ENCODE measurements at regions not wholly inside any gene's neighbourhood (a gene's known extent, or its start where the extent isn't known, plus 50 kb on each side); places are given as distances from the start of the nearest gene placed in this dataset.
"Not testable (repeated sequence)": the region's sequence is repeated elsewhere in the genome, so short reads cannot be mapped to it uniquely, and the experiment has no call there.

- POLR2A ChIA-PET (ENCODE audit: unreplicated experiment) = no interaction called here
- Histone ChIP-seq H3K27ac (ENCODE audit: low read length) (no peak overlapping the region), H3K9ac (ENCODE audit: low read length) (no peak overlapping the region), H3K9me2 (replicated peaks; ENCODE audit: low read length) (no peaks in the 10 kb centered on the region), H3F3A (ENCODE audit: low read length, unreplicated experiment) (no peaks in the 10 kb centered on the region), H3K79me2 (ENCODE audit: low read length) (no peaks in the 10 kb centered on the region), H3K4me1 (ENCODE audit: insufficient read depth, low read length) (no peaks in the 10 kb centered on the region), H3K9me3 (ENCODE audit: low read length) (peaks cover 11% of the 10 kb centered on the region; the same call in 1 of the 2 replicates), H2AFZ (ENCODE audit: low read length) (no peak overlapping the region), H3K27me3 (ENCODE audit: low read length) (no peaks in the 10 kb centered on the region), H4K20me1 (ENCODE audit: low read length) (no peaks in the 10 kb centered on the region), H3K36me3 (ENCODE audit: low read depth, low read length) (peaks cover 3% of the 10 kb centered on the region; the same call in 1 of the 2 replicates), H3K4me3 (ENCODE audit: low read length) (no peak overlapping the region), H3K4me2 (ENCODE audit: low read length) (no peak overlapping the region)
- ATAC-seq (no peak), DNase-seq (no peak)
- CTCF ChIA-PET = no interaction called here
- BruUV-seq (replicated peaks) = no TSS peak
- no peak for TF ChIP-seq CTCF (conservative IDR thresholded peaks at IDR 0.05; ENCODE audit: low read depth, low read length)
- no peak for TF ChIP-seq EZH2 (IDR thresholded peaks at IDR 0.05; ENCODE audit: low read length, unreplicated experiment)
- no peak for TF ChIP-seq EZH2phosphoT487 (IDR thresholded peaks at IDR 0.05; ENCODE audit: borderline replicate concordance, low read length)
- intact Hi-C loops (cut with micrococcal nuclease) = no loop called here
Measured at GRCh38 chr3:177459401-177459800, 262.1 kb upstream of the TBL1XR1 start.

DNA sequence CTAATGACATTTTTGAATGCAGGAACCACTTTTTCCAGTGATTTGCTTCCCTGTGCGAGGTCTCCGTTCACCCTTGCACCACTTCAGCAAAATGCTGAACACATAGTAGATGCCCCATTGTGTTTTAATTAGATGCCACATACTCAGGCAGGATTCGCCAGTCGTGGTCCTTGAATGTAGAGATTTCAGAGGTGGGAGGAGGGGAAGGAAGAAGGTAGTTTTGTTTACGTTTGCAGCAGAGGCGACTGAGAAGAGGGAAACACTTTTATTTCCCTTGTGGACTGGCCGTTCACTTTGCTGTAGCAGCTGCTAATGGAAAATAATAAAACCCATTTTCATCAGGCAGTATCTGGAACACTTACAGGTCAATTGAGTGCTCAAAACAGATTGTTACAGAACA lies 262.8 kb upstream of the TBL1XR1 start:
- Histone ChIP-seq H3K36me3 (ENCODE audit: low read depth, low read length) (peaks cover 3% of the 10 kb centered on the region; the same call in 1 of the 2 replicates), H3K9ac (ENCODE audit: low read length) (no peak overlapping the region), H3K4me3 (ENCODE audit: low read length) (no peak overlapping the region), H3F3A (ENCODE audit: low read length, unreplicated experiment) (no peaks in the 10 kb centered on the region), H3K27me3 (ENCODE audit: low read length) (no peaks in the 10 kb centered on the region), H4K20me1 (ENCODE audit: low read length) (no peaks in the 10 kb centered on the region), H3K4me2 (ENCODE audit: low read length) (no peak overlapping the region), H3K79me2 (ENCODE audit: low read length) (no peaks in the 10 kb centered on the region), H3K9me3 (ENCODE audit: low read length) (peaks cover 11% of the 10 kb centered on the region; the same call in 1 of the 2 replicates), H2AFZ (ENCODE audit: low read length) (no peak overlapping the region), H3K4me1 (ENCODE audit: insufficient read depth, low read length) (no peaks in the 10 kb centered on the region), H3K9me2 (replicated peaks; ENCODE audit: low read length) (no peaks in the 10 kb centered on the region), H3K27ac (ENCODE audit: low read length) (no peak overlapping the region)
- BruUV-seq (replicated peaks) = no TSS peak
- DNase-seq = no peak
- CTCF ChIA-PET = no interaction called here
- POLR2A ChIA-PET (ENCODE audit: unreplicated experiment) = no interaction called here
- no peak for TF ChIP-seq EZH2phosphoT487 (IDR thresholded peaks at IDR 0.05; ENCODE audit: borderline replicate concordance, low read length)
- no peak for TF ChIP-seq EZH2 (IDR thresholded peaks at IDR 0.05; ENCODE audit: low read length, unreplicated experiment)
- no peak for TF ChIP-seq CTCF (conservative IDR thresholded peaks at IDR 0.05; ENCODE audit: low read depth, low read length)
- ATAC-seq = no peak
- intact Hi-C loops (cut with micrococcal nuclease) = no loop called here

DNA sequence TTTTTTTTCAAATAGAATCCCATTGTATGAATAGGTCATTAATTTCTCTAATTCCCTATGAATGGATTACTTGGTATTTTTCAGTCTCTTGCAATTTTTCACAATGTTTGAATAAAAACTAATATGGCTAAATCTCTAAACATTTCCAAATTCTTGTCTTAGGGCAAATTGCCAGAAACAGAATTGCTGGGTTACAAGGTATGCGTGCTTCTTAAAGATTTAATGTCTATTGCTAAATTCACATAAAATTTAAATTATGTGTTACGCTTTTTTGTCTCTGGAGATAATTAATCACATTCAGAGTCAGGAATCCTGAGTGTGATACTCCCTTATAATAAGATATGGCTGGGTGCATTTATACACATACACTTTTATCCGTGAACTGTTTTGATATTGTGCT lies 264.5 kb upstream of the TBL1XR1 start:
- no TSS peak for BruUV-seq (replicated peaks)
- Histone ChIP-seq H3K27me3 (ENCODE audit: low read length) (no peaks in the 10 kb centered on the region), H3K4me2 (ENCODE audit: low read length) (no peak overlapping the region), H4K20me1 (ENCODE audit: low read length) (no peaks in the 10 kb centered on the region), H2AFZ (ENCODE audit: low read length) (no peak overlapping the region), H3K9me3 (ENCODE audit: low read length) (peaks cover 11% of the 10 kb centered on the region; the same call in 1 of the 2 replicates), H3K36me3 (ENCODE audit: low read depth, low read length) (peaks cover 3% of the 10 kb centered on the region; the same call in 1 of the 2 replicates), H3K4me3 (ENCODE audit: low read length) (no peak overlapping the region), H3F3A (ENCODE audit: low read length, unreplicated experiment) (no peaks in the 10 kb centered on the region), H3K79me2 (ENCODE audit: low read length) (no peaks in the 10 kb centered on the region), H3K4me1 (ENCODE audit: insufficient read depth, low read length) (no peaks in the 10 kb centered on the region), H3K9ac (ENCODE audit: low read length) (no peak overlapping the region), H3K9me2 (replicated peaks; ENCODE audit: low read length) (no peaks in the 10 kb centered on the region), H3K27ac (ENCODE audit: low read length) (no peak overlapping the region)
- ChIA-PET POLR2A (ENCODE audit: unreplicated experiment) (no interaction called here), CTCF (no interaction called here)
- intact Hi-C loops (cut with micrococcal nuclease) = no loop called here
- TF ChIP-seq EZH2 (IDR thresholded peaks at IDR 0.05; ENCODE audit: low read length, unreplicated experiment) (no peak), EZH2phosphoT487 (IDR thresholded peaks at IDR 0.05; ENCODE audit: borderline replicate concordance, low read length) (no peak), CTCF (conservative IDR thresholded peaks at IDR 0.05; ENCODE audit: low read depth, low read length) (no peak)
- ATAC-seq = no peak
- DNase-seq = no peak

GRCh38 chr3:177463341-177463740 lies 266.1 kb upstream of the TBL1XR1 start:
- BruUV-seq (replicated peaks); H3K27ac ChIP-seq (ENCODE audit: low read length); H3K9ac ChIP-seq (ENCODE audit: low read length); DNase-seq; intact Hi-C loops (cut with micrococcal nuclease); H3K36me3 ChIP-seq (ENCODE audit: low read depth, low read length); H3K4me3 ChIP-seq (ENCODE audit: low read length); H4K20me1 ChIP-seq (ENCODE audit: low read length); H2AFZ ChIP-seq (ENCODE audit: low read length); H3K9me3 ChIP-seq (ENCODE audit: low read length); CTCF ChIA-PET; H3K9me2 ChIP-seq (replicated peaks; ENCODE audit: low read length); POLR2A ChIA-PET (ENCODE audit: unreplicated experiment); H3K4me2 ChIP-seq (ENCODE audit: low read length); H3K79me2 ChIP-seq (ENCODE audit: low read length); H3K27me3 ChIP-seq (ENCODE audit: low read length); H3F3A ChIP-seq (ENCODE audit: low read length, unreplicated experiment); H3K4me1 ChIP-seq (ENCODE audit: insufficient read depth, low read length); ATAC-seq: not testable (repeated sequence)

Data from PC-3 (cell line).